CD4-positive, alpha-beta T cell treated with Interleukin-15 for 4 hours (primary cell): ENCODE measurements at regions not wholly inside any gene's neighbourhood (a gene's known extent, or its start where the extent isn't known, plus 50 kb on each side); places are given as distances from the start of the nearest gene placed in this dataset.

Source experiments
- DNase-seq: peaks from one replicate; pipeline ENCODE4 v3.0.0-alpha.2; 2020; ENCODE audit warnings: low spot score

DNA sequence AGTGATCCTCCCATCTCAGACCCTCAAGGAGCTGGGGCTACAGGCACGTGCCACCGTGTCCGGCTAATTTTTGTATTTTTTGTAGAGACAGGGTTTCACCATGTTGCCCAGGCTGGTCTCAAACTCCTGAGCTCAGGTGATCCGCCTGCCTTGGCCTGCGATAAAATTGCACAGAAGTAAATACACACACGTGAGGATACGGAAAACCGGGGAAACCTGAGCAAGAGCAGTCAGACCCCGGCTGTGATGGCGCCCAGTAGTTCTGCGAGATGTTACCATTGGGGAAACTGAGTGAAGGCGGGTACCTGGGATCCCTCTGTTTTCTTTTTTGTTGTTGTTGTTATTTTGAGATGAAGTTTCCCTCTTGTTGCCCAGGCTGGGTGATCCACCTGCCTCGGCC lies 114.9 kb downstream of the C9orf50 start:
- no peak for DNase-seq

DNA sequence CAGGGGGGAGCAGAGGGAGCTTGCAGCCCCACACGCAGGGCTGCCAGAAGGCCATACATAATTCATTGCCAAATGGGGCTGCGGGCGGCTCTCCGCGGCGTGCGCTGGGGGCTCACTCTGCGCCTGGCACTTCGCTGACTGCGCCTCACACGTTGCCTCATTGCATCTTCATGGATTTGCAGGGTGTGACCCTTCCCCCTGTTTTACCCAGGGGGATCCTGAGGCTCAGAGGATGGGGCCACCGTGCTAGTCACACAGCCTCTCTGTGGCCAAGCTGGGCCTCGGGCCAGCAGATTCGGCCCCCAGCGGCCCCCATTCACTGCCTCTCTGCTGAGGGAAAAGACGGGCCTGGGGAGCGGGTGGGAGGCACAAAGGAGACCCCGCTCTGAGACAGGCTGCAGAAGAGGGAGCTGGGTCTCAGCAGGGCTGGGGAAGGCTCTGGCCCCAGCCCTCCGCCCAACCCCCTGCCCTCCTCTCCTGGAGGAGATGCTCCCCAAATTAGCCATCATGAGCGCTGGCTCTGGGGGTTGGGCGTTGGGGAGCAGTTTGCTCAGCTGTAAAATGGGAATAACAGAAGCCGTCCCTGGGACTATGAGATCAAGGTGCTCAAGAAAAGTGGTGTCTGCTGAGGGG lies 115.5 kb downstream of the C9orf50 start:
- no peak for DNase-seq

DNA sequence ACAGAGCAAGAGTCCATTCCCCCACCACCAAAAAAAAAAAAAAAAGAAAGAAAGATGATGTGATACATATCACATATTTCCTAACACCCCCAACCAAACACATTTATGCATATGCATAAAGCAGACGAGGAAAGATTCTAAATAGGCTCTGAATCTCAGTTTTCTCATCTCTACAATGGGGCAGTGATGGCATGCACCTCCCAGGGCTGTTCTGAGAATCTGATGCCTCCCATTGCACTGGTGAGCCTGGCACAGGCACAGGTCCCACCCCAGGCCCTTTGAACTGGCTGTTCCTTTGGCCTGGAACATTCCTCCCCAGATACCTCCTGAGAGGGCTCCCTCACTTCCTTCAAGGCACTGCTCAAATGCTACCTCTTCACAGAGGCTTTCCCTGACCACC lies 116.5 kb downstream of the C9orf50 start:
- no peak for DNase-seq

DNA sequence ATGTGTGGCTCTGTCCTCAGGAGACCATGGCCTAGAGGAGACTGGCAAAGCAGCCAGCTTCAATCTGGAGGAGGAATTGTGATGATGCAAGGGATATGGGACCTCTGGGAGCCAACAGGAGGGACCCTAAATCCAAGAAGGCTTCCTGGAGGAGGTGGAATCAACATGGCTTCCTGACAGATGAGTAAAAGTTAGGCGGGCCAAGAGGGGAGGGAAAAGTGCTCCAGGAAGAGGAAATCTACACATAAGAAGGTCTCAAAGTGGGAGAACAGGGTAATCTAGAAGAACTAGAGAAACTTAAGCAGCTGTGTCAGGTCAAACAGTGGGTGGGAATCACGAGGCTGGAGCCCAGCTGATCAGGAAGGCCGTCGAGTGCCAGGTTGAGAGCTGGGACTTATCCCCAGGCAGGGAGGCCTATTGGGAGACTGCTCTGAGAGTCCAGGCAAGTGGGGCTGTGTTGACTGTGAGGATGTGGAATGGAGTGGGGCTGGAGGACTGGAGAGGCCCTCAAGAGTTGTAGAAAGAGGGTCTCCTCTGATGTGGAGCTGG lies 119.1 kb downstream of the C9orf50 start:
- DNase-seq: no peak

DNA sequence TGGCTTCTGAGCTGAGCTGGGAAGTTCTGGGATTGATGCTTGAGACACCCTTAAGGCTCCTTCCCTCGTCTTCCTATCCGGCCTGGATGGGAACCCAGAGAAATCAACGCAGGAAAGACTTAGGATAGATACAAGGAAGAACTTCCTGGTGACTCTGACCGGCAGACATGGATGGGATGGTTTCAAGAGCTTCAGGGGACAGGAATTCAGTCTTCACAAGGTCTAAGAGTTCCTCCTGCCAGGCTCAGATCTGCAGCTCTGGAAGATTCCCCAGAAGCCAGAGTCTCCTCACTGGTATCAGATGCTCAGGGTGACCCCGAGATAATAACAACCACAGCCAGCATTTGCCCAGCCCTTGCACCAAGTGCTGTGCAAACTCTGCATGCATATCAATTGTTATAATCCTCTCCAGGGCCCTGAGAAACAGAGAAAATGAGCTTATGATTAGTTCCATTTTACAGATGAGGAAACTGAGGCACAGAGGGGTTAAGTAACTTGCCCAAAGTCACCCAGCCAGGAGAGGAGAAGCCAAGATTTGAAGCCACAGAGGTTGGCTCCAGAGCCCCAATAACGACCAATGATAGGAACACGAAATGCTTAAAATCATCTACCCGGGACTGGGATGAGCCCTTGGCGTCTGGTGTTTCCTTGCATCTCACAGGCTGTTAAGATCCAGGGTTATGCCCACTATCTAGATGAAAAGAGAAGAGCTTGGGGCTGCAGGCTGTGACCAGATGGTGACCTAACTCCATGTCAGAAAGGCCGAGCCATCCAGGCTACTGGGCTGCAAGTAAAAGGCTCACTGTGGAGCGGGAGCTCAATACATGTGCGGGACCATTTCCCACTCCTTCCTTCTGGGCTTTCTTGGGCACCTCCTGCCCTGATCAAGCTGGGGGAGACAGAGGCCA lies 119.8 kb downstream of the C9orf50 start:
- no peak for DNase-seq

DNA sequence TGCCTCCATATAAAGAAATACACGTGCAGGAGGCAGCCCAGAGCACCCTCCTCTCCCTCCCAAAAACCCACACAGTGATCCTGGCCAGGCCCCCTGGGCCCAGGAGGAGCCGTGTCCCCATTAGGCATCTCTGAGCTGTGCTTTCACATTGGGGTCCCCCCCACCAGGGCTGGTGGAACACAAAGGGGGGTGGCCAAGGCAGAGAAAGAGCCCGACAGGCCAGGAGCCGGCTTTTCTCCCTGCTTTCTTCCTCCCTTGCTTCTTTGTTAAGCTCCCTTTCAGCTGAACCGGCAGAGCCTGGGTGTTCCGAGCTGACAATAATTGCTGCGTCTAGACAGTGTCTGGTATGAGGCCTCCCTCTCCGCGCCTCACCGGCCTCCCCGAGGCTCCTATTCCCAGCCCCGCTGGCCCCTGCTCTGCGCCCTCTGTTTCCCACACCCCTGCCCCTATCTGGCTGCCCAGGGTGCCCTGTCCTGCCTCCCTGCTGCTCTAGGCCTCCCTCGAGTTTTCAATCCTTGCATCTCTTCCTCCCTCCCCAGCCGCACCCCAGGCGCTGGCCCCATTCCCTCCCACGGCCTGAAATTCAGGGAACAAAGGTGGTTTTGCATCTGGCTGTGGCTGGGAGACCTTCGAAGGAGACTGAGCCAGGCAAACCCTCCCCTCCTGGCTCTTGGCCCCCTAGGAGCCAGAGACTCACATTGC lies 120.6 kb downstream of the C9orf50 start:
- DNase-seq: no peak

DNA sequence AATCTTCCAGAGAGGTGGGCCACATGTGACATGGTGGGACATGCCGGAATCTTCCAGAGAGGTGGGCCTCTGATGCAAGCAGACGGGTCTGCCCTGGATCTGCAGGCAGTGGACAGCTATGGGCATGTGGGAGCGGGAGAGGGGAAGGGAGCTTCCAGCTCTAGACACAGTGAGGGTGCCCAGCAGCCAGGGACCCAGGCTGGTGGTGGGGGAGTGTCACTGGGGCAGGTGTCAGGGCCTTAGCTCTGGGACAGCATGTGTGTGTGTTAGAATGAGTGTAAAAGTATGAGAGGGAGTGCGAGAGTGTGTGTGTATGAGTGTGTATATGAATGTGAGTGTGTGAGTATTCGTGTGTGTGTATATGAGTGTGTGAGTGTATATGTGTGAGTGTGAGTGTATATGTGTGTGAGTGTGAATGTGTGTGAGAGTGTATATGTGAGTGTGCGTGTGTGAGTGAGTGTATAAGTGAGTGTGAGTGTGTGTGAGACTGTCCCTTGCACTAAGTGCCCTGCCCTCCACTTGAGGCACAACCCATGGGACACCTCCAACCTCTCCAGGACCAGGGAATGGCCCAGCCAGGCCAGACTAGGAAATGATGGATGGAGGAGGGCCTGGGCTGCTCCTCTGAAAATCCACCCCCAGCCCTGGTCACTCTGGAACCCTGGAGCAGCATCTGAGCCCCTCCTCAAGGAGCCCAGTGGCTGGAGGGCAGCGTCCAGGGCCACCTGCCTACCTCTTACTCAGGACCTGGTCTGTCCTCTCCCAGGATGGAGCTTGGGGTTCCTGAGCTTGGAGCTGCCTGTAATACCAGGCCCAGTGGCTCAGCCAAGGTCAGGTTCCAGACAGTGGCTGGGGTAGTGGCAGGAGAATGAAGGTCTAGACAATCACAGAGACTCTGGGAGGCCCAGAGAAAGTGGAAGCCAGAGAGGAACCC lies 122.2 kb downstream of the C9orf50 start:
- DNase-seq: no peak

DNA sequence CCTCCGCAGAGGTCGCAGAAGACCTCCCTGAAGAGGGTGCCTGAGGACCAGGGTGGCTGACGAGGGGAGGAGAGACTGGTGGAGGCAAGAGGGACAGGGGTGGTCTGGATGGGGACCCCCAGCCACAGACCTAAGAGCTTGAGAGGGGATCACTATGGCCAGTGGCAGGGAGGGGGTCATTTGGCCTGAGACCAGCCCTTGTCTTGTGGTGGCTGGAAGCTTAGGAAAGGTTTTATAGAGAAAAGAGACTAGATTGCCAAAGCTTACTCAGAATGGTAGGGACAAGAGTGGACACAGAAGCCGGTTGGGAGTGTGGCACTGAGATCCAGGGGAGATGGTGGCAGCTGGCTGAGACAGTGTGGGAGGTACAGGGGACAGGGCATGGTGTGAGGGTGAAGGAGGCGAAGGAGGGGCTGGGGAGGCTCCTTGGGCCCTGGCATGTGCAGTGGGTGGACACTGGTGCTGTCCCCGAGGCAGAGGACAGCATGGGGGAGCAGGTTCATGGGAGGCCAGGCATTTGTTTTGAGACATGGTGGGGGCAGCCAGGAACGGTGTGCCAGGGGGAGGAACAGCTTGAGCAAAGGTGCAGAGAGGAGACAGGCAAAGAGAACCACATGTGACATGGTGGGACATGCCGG lies 123.0 kb downstream of the C9orf50 start:
- DNase-seq: no peak

DNA sequence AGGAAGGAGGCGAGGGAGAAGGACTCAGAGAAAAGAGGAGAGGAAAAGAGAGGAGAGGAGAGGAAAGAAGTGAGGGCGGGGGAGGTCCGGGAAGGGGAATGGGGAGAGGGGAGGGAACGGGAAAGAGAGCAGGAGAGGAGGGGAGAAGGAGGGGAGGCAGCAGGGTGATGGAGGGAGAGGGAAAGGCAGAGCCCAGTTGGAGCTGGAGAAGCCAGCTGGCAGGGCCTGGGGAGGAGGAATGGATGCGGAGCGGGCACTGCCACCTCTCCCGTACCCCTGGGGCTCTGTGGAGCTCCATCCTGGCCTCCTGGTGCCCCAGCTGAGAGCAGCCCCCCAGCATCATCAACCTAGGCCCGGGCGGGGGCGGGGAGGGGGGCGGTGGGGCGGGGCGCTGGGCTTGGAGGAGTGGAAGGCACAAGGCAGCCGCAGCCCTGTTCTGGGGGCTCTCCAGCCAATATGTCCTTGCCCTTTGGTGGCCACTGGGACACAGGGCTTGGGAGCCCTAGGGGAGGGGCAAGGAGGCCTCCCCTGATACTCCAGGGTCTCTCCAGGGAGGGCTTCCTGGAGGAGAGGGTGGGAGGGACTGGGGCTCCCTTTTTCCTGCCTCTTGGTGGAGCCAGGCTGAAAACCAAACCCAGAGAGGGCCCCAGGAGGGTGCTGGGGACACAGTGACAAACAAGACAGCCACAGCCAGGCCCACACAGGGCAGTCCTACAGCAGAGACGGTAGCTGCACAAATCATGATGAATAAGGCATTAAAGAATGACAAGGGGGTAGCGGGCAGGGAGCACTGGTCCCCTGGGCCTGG lies 123.7 kb downstream of the C9orf50 start:
- DNase-seq: no peak

DNA sequence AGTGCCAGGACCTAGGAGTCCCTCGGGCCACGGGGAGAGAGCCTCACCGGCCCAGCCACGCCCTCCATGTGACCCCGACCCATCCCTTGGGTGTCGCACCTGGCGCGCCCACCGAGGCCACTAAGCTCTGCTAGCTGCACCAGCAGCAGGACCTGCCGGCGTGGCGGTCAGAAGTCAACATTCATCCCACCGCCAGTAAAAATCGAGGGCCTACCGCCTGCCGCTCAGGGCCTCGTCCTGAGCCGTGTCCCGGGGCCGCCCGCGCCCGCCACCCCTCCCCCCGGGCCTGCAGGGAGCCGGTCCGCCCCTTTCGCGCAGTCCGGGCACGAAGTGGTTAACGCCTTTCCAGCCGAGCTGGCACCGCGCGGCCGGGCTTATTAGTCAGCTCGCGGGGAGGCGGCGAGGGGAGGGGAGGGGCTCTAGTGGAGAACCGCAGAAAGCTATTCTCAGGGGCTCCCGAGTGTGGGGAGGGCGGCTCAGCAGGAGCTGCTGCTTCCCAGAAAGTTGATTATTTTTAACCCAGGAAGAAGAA lies 124.4 kb downstream of the C9orf50 start:
- peak; percentile 85 for DNase-seq

DNA sequence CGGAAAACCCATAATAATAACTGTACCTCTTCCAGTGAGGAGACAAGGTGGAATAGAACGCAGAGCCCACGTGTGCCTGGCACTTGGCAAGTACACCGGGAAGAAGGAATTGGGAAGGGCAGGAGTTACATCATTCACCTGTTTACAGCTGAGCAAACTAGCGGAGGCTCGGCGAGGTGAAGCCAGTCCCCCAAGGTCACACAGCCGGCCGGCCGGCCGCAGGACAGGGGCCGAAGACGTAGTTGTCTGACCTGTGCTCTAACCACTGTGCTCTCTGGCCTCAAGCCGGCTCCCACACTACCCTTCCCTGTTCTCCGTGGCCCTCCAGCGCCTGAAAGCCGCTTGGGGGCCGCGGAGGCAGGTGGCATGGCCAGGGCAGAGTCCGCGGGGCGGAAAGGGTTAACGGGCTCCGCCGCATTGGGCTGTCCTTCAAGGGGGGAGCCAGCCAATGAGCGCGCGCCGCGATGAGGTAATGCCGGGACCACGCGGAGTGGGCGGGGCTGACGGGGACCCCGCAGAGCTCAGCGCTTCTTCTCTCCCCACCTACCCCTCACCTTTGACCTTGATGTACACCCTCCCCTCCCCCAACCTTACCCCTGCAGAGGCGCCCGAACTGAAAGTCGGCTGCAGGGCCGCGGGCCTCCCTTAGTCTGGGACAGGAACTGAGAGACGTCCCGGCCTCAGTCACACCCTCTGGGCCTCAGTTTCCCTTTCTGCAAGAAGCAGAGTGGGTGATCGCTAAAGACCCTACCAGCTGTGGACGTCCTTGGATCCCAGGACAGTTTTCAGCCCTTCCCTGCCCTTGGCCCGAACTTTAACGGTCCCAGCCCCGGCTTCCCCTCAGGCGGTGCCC lies 125.1 kb downstream of the C9orf50 start:
- peak; percentile 89 for DNase-seq

DNA sequence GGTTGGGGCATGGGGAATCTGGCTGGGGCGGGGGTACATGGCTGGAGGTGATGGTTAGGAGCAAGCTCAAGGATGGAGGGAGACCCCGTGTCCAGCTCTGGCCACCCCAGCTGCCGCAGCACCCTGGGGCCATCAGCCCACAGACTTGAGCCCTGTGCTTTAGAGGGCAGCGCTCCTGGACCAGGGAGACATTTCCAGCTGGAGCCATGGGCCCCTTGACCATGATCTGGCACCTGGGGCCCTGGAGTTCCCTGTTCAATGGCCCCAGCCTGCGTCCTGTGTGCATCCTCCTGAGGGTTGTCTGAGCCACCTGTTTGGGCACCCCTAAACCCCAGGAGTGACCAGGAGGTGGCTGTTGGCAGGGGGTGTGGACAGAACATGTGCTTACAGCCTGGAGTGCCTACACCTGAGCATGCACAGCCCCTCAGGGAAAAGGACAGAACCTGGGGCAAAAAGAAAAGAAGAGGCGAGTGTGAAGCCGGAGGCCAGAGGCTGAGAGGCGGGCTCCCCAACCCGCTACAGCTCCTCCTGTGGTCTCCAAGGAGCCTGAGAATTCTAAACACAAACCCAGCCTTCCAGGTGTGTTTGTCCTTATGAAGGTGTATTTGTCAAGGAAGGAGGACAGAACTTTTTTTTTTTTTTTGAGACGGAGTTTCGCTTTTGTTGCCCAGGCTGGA lies 126.7 kb downstream of the C9orf50 start:
- DNase-seq: no peak

DNA sequence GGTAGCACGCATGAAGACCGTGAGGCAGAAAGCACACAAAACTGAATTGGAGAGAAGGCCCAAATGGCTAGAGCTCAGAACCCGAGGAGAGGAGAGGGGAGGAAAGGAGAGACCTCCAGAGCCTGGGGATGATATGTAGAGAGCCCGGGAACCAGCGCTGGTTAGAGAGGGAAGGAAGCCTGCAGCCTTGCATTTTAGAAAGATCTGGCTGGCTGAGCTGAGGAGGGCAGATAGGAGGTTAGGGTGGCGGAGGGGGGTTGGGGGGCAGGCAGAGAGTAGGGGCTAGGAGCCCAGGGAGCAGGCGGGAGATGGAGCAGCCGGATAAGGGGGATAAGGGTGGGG lies 127.2 kb downstream of the C9orf50 start:
- DNase-seq: no peak

DNA sequence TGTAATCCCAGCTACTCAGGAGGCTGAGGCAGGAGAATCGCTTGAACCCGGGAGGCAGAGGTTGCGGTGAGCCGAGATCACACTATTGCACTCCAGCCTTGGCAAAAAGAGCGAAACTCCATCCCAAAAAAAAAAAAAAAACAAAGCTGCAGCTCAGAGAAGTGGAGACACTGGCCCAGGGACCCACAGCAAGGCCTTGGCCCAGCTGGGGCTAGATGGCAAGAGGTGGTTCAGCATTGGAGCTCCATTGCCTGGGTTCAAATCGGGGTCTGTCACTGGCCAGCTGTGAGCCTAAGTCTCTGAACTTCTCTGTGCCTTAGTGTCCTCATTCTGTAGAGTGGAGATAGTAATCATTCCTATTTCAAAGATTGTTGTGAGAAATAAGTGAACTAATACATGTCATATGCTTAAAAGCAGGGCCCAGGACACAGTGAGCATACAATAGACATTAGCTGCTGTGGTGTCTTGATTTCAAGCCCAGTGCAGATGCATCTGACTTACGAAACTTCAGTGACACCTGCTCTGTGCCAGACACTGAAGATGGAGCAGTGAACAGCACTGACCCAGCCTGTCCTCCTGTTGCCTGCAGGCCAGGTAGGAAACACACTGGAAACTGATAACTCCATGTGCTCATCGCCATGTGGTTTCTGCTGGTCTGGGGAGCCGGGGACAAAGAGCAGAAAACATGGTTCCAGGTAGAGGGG lies 127.7 kb downstream of the C9orf50 start:
- no peak for DNase-seq

DNA sequence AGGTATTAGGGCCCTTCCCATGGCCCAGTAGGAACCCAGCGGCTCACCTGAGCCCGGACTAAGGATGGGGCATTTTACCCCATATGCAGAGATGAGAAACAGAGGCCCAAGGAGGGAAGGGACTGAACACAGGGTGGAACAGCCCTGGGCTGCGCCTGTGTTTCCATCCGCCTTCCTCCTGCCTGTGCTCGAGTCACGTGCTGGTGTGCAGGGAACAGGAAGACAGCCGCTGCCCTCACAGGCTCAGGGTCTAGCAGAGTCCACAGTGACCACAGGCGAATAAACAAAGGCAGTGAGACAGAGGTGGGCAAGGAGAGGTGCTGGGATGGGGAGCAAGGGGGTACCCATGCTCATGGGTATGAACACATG lies 129.4 kb downstream of the C9orf50 start:
- DNase-seq: no peak

DNA sequence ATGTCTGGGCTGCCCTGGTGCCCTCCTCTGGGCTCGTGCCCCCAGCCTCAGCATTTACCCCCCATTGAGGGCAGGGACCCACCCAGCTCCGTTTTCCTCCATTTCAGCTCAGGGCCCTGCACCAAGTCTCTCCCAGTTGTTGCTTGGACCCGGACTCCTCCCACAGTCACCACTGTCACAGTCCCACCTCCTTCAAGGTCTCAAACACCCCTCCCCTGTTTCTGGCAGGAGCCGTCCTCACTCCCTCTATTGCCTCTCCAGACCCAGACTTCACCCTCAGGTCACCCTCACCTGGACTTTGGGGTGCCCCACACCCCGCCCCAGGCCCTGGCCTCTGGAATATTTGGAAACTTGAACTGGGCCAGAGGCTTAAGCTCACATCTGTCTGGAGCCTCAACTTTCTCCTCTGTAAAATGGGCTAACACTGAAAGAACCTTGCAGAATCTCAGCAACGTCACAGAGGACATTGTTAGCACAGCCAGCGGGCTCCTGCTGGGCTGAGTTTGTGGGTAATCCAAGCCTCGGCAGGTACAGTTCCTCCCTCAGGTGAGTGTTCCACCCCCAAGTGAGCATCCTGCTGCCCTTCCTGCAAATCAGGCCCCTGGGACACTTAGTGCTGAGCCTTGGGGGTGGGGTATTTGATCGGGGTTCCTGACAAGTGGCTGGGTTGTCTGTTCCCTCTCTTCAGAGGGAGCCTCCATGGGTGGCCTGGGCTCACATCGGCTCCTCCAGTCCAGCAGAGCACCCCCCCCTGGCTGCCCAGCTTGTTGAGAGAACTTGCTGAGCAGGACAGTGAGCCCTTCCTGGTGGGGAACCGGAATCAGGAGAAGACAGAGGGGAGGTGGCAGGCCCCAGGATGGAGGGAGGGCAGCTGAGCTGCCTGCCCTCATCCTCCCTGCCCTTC lies 130.1 kb downstream of the C9orf50 start:
- no peak for DNase-seq
